Hepatocyte (in vitro differentiated cells): ENCODE measurements at regions not wholly inside any gene's neighbourhood (a gene's known extent, or its start where the extent isn't known, plus 50 kb on each side); places are given as distances from the start of the nearest gene placed in this dataset.
"Not testable (repeated sequence)": the region's sequence is repeated elsewhere in the genome, so short reads cannot be mapped to it uniquely, and the experiment has no call there.

Experiments
- DNase-seq: peaks from one replicate; pipeline ENCODE4 v3.0.0-alpha.2; 2016; ENCODE audit warnings: low spot score
- H2AFZ ChIP-seq: fragments of 200-600 bp; sonication (generic); 2 replicates; pipeline ENCODE4 v1.6.0; 2016; ENCODE audit warnings: antibody characterized with exemption, mild to moderate bottlenecking
- H3K27ac ChIP-seq: fragments of 200-600 bp; sonication (generic); 2 replicates; pipeline ENCODE4 v1.5.1; 2016; ENCODE audit warnings: mild to moderate bottlenecking
- H3K27me3 ChIP-seq: fragments of 200-600 bp; sonication (generic); 2 replicates; pipeline ENCODE4 v1.6.1; 2016
- H3K36me3 ChIP-seq: fragments of 200-600 bp; sonication (generic); replicated peaks from 2 replicates; pipeline ENCODE4 v1.5.1; 2016; ENCODE audit warnings: low read depth; ENCODE audit not compliant: insufficient read depth
- H3K4me1 ChIP-seq: fragments of 200-600 bp; sonication (generic); 2 replicates; pipeline ENCODE4 v1.5.1; 2016; ENCODE audit warnings: mild to moderate bottlenecking, moderate library complexity; ENCODE audit not compliant: insufficient read depth
- H3K4me2 ChIP-seq: fragments of 200-600 bp; sonication (generic); 2 replicates; pipeline ENCODE4 v1.6.0; 2016
- H3K4me3 ChIP-seq: fragments of 200-600 bp; sonication (generic); 2 replicates; pipeline ENCODE4 v1.5.1; 2016; ENCODE audit warnings: mild to moderate bottlenecking
- H3K79me2 ChIP-seq: fragments of 200-600 bp; sonication (generic); 2 replicates; pipeline ENCODE4 v1.6.0; 2017; ENCODE audit warnings: mild to moderate bottlenecking
- H3K9me2 ChIP-seq: fragments of 200-600 bp; sonication (generic); replicated peaks from 2 replicates; pipeline ENCODE4 v1.6.0; 2017; ENCODE audit warnings: mild to moderate bottlenecking; ENCODE audit not compliant: insufficient read depth
- H3K9me3 ChIP-seq: fragments of 200-600 bp; sonication (generic); 2 replicates; pipeline ENCODE4 v1.5.1; 2016; ENCODE audit warnings: low read depth, mild to moderate bottlenecking
- H4K20me1 ChIP-seq: fragments of 200-600 bp; sonication (generic); 2 replicates; pipeline ENCODE4 v1.6.0; 2016; ENCODE audit warnings: mild to moderate bottlenecking; ENCODE audit not compliant: insufficient read depth, poor library complexity, severe bottlenecking
- CTCF ChIP-seq: fragments of 200-600 bp; sonication (generic); IDR thresholded peaks from 2 replicates; pipeline ENCODE4 v1.5.1; 2016; ENCODE audit warnings: antibody characterized with exemption, mild to moderate bottlenecking; ENCODE audit not compliant: poor library complexity
- EZH2 ChIP-seq: fragments of 200-600 bp; sonication (generic); IDR thresholded peaks from 2 replicates; pipeline ENCODE4 v1.6.1; 2016; ENCODE audit warnings: antibody characterized with exemption, mild to moderate bottlenecking, borderline replicate concordance
- EZH2phosphoT487 ChIP-seq: fragments of 200-600 bp; sonication (generic); IDR thresholded peaks from one replicate; pipeline ENCODE4 v1.6.1; 2018; ENCODE audit warnings: antibody characterized with exemption, mild to moderate bottlenecking, low read depth, moderate library complexity; ENCODE audit not compliant: unreplicated experiment, severe bottlenecking
- WGBS: methylation state at CpG from one replicate; pipeline ENCODE4 v1.1.6; 2016; ENCODE audit warnings: low lambda C conversion rate; ENCODE audit errors: missing lambda C conversion rate; 5-methylcytosine and 5-hydroxymethylcytosine counted together

- no peak overlapping the region for H2AFZ ChIP-seq
- H3K4me3 ChIP-seq: no peak overlapping the region
- no peaks in the 10 kb centered on the region for H3K9me3 ChIP-seq
- H3K36me3 ChIP-seq: no peaks in the 10 kb centered on the region
- no peaks in the 10 kb centered on the region for H3K79me2 ChIP-seq
- H3K27me3 ChIP-seq: no peaks in the 10 kb centered on the region
- 84% methylated on average over 8 of the region's 8 CpGs for WGBS
- DNase-seq: no peak
- TF ChIP-seq EZH2phosphoT487 (no peak), CTCF (no peak), EZH2 (no peak)
- H3K27ac ChIP-seq: no peak overlapping the region
- H3K4me2 ChIP-seq: no peak overlapping the region
- no peaks in the 10 kb centered on the region for H3K4me1 ChIP-seq
- H3K9me2 ChIP-seq: no peaks in the 10 kb centered on the region
- H4K20me1 ChIP-seq: no peaks in the 10 kb centered on the region
Measured at GRCh38 chrX:75893281-75893680, 108.2 kb upstream of the MAGEE2 start.

- no peak for DNase-seq
- Histone ChIP-seq H3K27me3 (no peaks in the 10 kb centered on the region), H3K9me3 (no peaks in the 10 kb centered on the region), H3K36me3 (no peaks in the 10 kb centered on the region), H3K27ac (no peak overlapping the region), H3K9me2 (no peaks in the 10 kb centered on the region), H3K4me1 (no peaks in the 10 kb centered on the region), H3K4me2 (no peak overlapping the region), H3K79me2 (no peaks in the 10 kb centered on the region), H4K20me1 (no peaks in the 10 kb centered on the region), H2AFZ (no peak overlapping the region), H3K4me3 (no peak overlapping the region)
- TF ChIP-seq CTCF: no peak
- TF ChIP-seq EZH2phosphoT487: no peak
- no peak for TF ChIP-seq EZH2
- WGBS: 63% methylated on average over 2 of the region's 2 CpGs
Measured at GRCh38 chrX:75911716-75912115, 126.7 kb upstream of the MAGEE2 start.

- Histone ChIP-seq H4K20me1 (no peaks in the 10 kb centered on the region), H3K4me3 (no peak overlapping the region), H2AFZ (no peak overlapping the region), H3K36me3 (no peaks in the 10 kb centered on the region), H3K4me1 (no peaks in the 10 kb centered on the region), H3K9me2 (no peaks in the 10 kb centered on the region), H3K4me2 (no peak overlapping the region), H3K79me2 (no peaks in the 10 kb centered on the region), H3K9me3 (no peaks in the 10 kb centered on the region), H3K27ac (no peak overlapping the region), H3K27me3 (no peaks in the 10 kb centered on the region)
- TF ChIP-seq CTCF (no peak), EZH2 (no peak), EZH2phosphoT487 (no peak)
- 49% methylated on average over 5 of the region's 5 CpGs for WGBS
- no peak for DNase-seq
Measured at GRCh38 chrX:75957107-75957610, 172.1 kb upstream of the MAGEE2 start.

GRCh38 chrX:75961321-75961720 lies 176.3 kb upstream of the MAGEE2 start:
- H4K20me1 ChIP-seq, H3K27ac ChIP-seq, H3K4me3 ChIP-seq, H3K4me1 ChIP-seq, H3K4me2 ChIP-seq, H3K27me3 ChIP-seq, H3K79me2 ChIP-seq, H3K9me3 ChIP-seq, H3K36me3 ChIP-seq, DNase-seq, H3K9me2 ChIP-seq, H2AFZ ChIP-seq: not testable (repeated sequence)
- WGBS: 79% methylated on average over 1 of the region's 1 CpG
